IPS-NIHi7 (cell line): ENCODE measurements at regions not wholly inside any gene's neighbourhood (a gene's known extent, or its start where the extent isn't known, plus 50 kb on each side); places are given as distances from the start of the nearest gene placed in this dataset.

Experiments used
- DNase-seq: peaks from one replicate; pipeline ENCODE4 v3.0.0; 2012; ENCODE audit warnings: mixed read lengths; ENCODE audit errors: extremely low spot score

GRCh38 chr2:206368484-206368883 is 74.8 kb upstream of the ADAM23 start:
- no peak for DNase-seq

- DNase-seq, result no peak
Measured at GRCh38 chr2:206368933-206369569, 74.3 kb upstream of the ADAM23 start.

DNA sequence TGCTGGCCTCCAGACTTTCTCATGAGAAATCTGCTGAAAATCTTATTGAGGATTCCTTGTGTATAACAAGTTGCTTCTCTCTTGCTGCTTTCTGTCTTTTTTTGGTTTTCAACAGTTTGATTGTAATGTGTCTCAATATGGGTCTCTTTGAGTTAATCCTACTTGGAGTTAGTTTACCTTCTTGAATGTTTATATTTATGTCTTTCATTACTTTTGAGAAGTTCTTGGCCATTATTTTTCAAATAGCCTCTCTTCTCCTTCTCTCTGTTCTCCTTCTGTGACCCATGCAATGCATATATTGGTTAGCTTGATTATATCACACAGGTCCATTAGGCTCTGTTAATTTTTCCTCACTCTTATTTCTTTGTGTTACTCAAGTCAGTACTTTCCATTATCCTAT is 67.4 kb upstream of the ADAM23 start:
- DNase-seq, result no peak

DNA sequence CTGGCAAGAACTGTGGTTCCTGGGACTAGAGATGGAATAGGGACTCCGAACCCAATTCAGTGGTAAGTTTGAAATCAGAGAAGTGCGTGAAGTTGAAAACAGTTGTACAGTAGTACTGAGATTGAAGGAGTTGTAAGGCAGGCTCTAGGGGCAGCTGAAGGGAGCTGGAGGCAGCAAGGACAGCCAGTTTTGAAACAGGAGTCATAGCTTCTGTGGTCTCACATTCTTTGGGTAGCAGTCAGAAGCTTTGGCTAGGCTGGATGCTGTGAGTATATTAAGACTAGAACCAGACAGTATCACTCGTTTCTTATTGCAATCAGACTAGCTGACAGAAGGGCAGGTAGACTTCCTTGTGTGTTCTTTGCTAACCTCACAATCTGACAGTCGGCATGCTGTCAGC is 64.5 kb upstream of the ADAM23 start:
- no peak for DNase-seq

- no peak for DNase-seq
Measured at GRCh38 chr2:206379266-206379665, 64.1 kb upstream of the ADAM23 start.

GRCh38 chr2:206379886-206380285 is 63.4 kb upstream of the ADAM23 start:
- no peak for DNase-seq

DNA sequence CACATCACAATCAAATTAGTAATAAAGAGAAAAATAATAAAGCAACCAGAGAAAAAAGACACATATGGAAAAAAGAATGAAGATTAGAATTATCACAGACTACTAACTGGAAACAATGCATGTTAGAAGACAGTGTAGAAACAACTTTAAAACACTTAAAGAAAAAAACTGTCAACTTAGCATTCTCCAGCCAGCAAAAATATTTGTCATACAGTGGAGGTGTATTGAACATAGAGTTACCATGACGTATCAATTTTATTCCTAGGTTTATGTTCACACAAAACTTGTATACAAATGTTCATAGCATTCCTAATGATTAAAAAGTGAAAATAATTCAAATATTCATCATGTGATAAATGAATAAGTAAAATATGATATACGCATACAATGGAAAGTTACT is 61.5 kb upstream of the ADAM23 start:
- no peak for DNase-seq

- no peak for DNase-seq
Measured at GRCh38 chr2:206383669-206384068, 59.7 kb upstream of the ADAM23 start.

DNA sequence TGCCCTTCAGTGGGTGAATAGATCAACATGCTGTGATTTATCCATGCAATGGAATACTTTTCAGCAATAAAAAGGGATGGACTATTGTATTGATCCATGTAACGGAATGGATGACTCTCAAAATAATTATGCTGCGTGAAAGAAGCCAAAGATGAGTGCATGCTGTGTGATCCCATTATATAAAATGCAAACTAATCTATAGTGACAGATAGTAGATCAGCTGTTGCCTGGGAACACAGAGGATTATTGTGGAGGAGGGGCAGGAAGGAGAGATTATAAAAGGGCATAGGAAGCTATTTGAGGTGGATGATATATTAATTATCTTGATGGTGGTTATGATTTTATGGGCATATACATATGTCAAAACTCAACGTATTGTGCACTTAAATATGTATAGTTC is 55.5 kb upstream of the ADAM23 start:
- DNase-seq, result no peak

DNA sequence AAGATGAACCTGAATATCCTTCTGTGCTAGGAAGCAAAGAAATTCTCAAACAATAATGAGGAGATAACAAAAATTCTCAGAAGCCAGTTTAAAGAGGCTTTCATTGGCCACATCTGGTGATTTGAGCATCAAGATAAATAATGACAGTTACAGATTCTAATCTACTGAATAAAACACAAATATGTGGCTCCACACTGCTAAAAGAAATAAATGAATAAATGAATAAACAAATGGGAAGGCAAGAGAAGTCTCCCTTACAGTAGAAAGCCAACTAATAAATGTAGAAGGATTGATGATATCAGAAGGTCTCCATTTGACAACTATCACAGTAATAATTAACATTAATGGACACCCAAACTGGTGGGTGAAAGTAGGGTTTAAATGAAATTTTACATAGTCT is 54.6 kb upstream of the ADAM23 start:
- no peak for DNase-seq

GRCh38 chr2:206389164-206389563 is 54.2 kb upstream of the ADAM23 start:
- no peak for DNase-seq

DNA sequence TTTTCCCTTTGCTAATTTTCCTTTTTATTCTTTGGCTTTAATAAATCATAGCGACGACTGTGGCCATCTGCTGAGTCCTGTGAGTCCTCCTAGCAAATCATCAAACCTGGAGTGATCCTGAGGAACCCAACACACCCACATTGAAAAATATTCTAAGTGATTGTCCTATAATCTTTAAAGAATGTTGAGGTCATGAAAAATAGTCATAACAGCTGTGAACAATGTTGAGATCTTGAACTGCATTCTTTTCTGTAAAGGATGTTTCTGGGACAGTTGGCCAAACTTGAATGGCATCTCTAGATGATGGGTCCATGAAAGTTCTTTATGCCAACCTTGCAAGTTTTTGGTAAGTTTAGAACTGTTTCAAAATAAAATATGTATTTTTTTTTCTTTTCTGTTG is 53.2 kb upstream of the ADAM23 start:
- no peak for DNase-seq

- DNase-seq, result peak; percentile 74
Measured at GRCh38 chr2:206392118-206392517, 51.2 kb upstream of the ADAM23 start.
